22Rv1 (cell line): ENCODE measurements at regions not wholly inside any gene's neighbourhood (a gene's known extent, or its start where the extent isn't known, plus 50 kb on each side); places are given as distances from the start of the nearest gene placed in this dataset.

Source experiments
- CTCF ChIP-seq: fragments of 450-650 bp; IDR thresholded peaks from 2 replicates; pipeline ENCODE4 v1.5.1; 2017; ENCODE audit warnings: mild to moderate bottlenecking
- ZFX ChIP-seq: fragments of 450-650 bp; IDR thresholded peaks from 2 replicates; pipeline ENCODE4 v1.6.1; 2017; ENCODE audit warnings: antibody characterized with exemption, borderline replicate concordance

DNA sequence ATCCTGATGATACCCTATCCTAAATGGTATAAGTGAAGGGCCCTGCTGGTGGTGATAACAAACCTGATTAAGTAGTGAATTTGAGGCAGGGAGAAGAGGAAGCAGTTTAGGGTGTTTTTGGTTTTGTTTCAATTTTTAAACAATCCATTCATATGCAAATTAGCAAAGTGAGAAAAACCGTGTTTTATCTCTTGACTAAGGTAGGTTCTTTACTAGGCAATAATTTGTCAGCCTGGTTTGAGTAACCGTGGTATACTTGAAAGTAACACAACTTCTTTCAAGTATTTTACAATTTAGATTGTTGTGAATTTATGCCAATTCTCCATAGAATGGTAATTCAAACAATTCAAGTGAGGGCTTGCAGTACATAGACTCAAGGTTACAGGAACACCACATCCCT, 177.8 kb upstream of the CD180 start:
- TF ChIP-seq ZFX (no peak), CTCF (no peak)
